ENCODE measurements at regions not wholly inside any gene's neighbourhood (a gene's known extent, or its start where the extent isn't known, plus 50 kb on each side); places are given as distances from the start of the nearest gene placed in this dataset.

GRCh38 chr6:167583412-167583811 lies 243.3 kb upstream of the AFDN start:
- no peak for DNase-seq

GRCh38 chr6:167588181-167588919 lies 238.4 kb upstream of the AFDN start:
- DNase-seq = no peak

- DNase-seq = no peak
These were observed 237.6 kb upstream of the AFDN start for GRCh38 chr6:167588920-167589614.

- DNase-seq = no peak
These were observed 237.1 kb upstream of the AFDN start for GRCh38 chr6:167589615-167589940.

- no peak for DNase-seq
These were observed 236.5 kb upstream of the AFDN start for GRCh38 chr6:167590193-167590592.

Data from activated CD4-positive, alpha-beta T cell treated with anti-CD3 and anti-CD28 coated beads, Interleukin-2, Interleukin-6, amounts not matched to agents 100 ng/mL and 50 ng/mL, durations not matched to agents 16 hours and 8 hours (primary cell).